ENCODE measurements at regions not wholly inside any gene's neighbourhood (a gene's known extent, or its start where the extent isn't known, plus 50 kb on each side); places are given as distances from the start of the nearest gene placed in this dataset.
"Not testable (repeated sequence)": the region's sequence is repeated elsewhere in the genome, so short reads cannot be mapped to it uniquely, and the experiment has no call there.

DNA sequence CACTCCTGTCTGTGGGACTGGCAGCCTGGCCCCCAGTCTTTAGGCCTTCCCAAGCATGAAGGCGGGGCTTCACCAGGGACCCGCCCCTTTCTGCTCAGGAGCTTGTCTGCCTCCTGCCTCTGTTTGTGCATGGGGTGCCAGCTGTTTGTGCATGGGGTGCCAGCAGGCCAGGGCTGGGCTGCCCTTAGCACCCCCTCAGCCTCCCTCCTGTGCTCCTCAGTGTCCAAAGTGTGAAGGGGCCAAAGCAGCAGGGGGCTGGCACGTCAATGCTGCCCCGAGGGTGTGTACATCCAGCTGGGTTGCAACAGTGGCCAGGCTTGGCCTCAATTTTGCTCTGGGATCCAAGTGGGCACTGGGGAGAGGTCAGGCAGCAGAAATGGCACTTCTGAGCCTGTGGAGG is 298.0 kb upstream of the GALNT5 start:
- TF ChIP-seq, protein P1, sequence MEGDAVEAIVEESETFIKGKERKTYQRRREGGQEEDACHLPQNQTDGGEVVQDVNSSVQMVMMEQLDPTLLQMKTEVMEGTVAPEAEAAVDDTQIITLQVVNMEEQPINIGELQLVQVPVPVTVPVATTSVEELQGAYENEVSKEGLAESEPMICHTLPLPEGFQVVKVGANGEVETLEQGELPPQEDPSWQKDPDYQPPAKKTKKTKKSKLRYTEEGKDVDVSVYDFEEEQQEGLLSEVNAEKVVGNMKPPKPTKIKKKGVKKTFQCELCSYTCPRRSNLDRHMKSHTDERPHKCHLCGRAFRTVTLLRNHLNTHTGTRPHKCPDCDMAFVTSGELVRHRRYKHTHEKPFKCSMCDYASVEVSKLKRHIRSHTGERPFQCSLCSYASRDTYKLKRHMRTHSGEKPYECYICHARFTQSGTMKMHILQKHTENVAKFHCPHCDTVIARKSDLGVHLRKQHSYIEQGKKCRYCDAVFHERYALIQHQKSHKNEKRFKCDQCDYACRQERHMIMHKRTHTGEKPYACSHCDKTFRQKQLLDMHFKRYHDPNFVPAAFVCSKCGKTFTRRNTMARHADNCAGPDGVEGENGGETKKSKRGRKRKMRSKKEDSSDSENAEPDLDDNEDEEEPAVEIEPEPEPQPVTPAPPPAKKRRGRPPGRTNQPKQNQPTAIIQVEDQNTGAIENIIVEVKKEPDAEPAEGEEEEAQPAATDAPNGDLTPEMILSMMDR (IDR thresholded peaks at IDR 0.05; ENCODE audit: extremely low read depth, missing control alignments), result no peak
- DNase-seq (ENCODE audit: low spot score), result no peak

DNA sequence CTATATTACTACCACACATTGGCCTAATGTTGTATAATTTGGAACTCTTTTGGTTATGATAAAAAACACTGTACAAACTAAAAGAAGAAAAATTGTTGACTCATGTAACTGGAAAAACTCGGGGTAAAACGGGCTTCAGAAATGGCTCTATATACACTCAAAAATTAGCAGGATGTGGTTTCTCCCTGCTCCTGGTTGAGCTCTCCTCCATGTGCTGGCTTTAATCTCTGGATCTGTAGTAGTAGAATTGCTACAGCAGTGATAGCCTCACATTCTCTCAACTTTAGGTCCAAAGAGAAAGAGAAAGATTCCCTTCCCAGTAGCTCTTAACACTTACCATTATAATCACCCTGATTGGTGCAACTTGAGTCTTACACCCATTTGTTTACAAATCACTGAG is 274.9 kb upstream of the GALNT5 start:
- DNase-seq (ENCODE audit: low spot score), result no peak
- TF ChIP-seq, protein P1 (IDR thresholded peaks at IDR 0.05; ENCODE audit: extremely low read depth, missing control alignments), result no peak

DNA sequence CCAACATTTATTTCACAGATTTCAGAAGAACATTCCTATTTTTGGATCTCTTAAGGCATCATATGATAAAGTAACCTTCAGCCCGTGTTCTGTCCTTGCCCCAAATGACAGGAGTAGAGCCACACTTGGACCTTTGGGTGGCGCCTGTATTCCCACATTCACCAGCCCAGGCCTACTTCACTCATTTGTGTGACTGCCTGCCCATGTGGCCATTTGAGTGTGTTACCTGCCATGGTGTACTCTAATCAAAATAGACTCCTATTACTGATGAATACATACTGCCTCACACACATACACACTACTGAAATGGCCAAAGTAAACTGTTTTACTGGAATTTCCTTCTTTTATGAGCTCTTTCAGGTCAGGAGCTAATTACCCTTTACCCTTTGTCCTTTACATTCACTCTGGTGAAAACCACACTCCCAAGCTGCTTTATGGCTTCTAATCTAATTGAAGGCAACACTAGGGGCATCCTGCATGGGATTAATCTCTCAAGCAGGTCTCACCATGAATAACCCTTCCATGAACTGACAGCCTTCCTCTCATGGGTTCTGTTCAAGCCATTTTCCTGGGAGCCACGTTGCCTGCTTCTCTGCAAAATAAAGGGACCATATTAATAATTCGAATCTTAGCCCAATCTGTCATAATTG is 271.0 kb upstream of the GALNT5 start:
- TF ChIP-seq, protein P1 (IDR thresholded peaks at IDR 0.05; ENCODE audit: extremely low read depth, missing control alignments), result no peak

DNA sequence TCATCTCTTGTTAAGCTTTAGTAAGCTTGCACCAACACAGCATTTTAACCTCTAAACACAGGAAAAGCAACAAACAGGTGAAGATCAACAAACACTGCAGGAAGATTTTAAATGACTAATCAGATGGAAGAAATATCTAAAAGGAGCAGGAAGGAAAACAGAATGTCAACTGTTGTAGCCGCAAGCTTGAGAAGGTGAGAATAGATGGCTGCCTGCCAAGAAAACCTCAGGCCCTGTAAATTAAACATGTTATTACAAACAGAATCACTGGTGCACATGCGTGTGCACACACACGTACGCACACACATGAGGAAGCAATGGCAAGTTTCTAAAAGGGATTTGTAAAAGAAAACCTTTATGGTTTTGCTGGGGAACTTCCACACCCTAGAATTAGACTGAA is 257.8 kb upstream of the GALNT5 start:
- TF ChIP-seq, protein P1 (IDR thresholded peaks at IDR 0.05; ENCODE audit: extremely low read depth, missing control alignments), result no peak
- no peak for DNase-seq (ENCODE audit: low spot score)

More for the DNA sequence above, 271.0 kb upstream of the GALNT5 start:
- DNase-seq (ENCODE audit: low spot score), result no peak

DNA sequence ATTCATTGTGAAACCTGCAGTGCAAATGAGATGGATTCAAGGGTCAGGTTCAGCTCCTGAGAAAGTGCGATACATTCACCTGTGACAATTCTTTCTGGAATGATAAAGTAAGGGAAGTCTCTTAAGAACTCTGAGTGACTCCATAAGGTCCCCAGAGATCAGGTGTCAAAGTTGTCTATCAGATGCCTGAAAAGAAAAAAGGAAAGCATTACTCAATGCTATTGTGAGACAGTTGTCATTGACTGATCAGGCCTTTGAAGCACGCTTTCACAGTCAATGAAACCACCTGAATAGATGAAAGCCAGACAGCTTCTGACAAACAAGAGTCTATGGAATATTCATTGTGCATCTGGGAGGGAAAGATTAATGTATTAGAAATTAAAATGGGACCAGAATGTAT is 252.7 kb upstream of the GALNT5 start:
- TF ChIP-seq, protein P1 (IDR thresholded peaks at IDR 0.05; ENCODE audit: extremely low read depth, missing control alignments), result no peak
- no peak for DNase-seq (ENCODE audit: low spot score)

DNA sequence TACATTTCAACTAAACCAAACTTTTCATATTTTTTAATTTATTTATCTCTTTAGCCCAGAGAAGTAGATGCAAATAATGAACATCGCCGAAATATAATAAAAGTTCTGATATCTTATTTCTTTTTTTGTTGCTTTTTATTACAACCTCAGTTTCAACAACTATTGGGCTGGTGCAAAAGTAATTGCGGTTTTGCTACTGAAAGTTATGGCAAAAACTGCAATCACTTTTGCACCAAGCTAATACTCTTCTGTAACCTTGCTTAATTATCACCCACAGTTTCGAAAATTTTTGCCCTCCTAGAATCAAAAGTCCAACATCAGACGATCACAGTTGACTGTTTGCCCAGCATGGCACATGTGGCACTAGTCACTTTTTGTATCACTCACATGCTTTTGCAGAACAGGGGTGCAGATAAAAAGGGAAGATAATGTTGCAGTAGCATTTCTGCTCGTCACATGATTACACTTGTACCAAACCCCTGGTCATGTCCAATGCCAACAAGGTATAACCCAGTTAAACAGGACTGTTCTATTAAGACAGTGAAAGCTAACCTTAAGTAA is 242.4 kb upstream of the GALNT5 start:
- no peak for DNase-seq (ENCODE audit: low spot score)
- TF ChIP-seq, protein P1 (IDR thresholded peaks at IDR 0.05; ENCODE audit: extremely low read depth, missing control alignments), result no peak

DNA sequence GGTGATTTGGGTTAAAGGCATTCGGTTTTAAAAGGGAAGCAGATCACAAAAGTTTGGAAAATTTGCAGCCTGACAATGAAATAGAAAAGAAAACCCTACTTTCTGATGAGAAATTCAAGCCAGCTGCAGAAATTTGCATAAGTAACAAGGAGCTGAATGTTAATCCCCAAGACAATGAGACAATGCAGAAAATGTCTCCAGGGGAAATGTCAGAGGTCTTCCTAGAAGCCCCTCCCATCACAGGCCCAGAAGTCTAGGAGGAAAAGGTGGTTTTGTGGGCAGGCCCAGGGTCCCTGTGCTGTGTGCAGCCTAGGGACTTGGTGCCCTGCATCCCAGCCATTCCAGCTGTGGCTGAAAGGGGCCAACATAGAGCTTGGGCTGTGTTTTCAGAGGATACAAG is 234.2 kb upstream of the GALNT5 start:
- not testable (repeated sequence) for DNase-seq (ENCODE audit: low spot score)

DNA sequence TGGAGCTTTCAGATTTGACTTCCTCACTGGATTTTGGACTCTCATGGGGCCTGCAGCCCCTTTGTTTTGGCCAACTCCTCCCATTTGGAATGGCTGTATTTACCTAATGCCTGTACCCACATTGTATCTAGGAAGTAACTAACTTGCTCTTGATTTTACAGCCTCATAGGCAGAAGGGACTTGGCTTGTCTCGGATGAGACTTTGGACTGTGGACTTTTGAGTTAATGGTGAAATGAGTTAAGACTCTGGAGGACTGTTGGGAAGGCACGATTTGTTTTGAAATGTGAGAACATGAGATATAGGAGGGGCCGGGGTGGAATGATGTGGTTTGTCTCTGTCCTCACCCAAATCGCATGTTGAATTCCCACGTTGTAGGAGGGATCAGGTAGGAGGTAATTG is 233.4 kb upstream of the GALNT5 start:
- DNase-seq (ENCODE audit: low spot score), result no peak
- TF ChIP-seq, protein P1 (IDR thresholded peaks at IDR 0.05; ENCODE audit: extremely low read depth, missing control alignments), result no peak

All from GM20000 (cell line).